GM21515 (cell line): ENCODE measurements at regions not wholly inside any gene's neighbourhood (a gene's known extent, or its start where the extent isn't known, plus 50 kb on each side); places are given as distances from the start of the nearest gene placed in this dataset.

Source experiments
- ATAC-seq: cut with Tn5 transposase; IDR thresholded peaks from one replicate; pipeline ENCODE4 v1.9.1; 2021; ENCODE audit not compliant: unreplicated experiment

GRCh38 chr18:77896586-77897252, 647.1 kb downstream of the GALR1 start:
- no peak for ATAC-seq

GRCh38 chr18:77897606-77898005, 648.0 kb downstream of the GALR1 start:
- ATAC-seq, result no peak

- ATAC-seq, result peak; percentile 99
Measured at GRCh38 chr18:77899972-77900754, 650.5 kb downstream of the GALR1 start.

GRCh38 chr18:77905011-77905410, 655.4 kb downstream of the GALR1 start:
- ATAC-seq, result no peak

GRCh38 chr18:77905449-77906055, 655.9 kb downstream of the GALR1 start:
- no peak for ATAC-seq

- ATAC-seq, result no peak
Measured at GRCh38 chr18:77906103-77906892, 656.6 kb downstream of the GALR1 start.

- no peak for ATAC-seq
Measured at GRCh38 chr18:77910347-77910746, 660.7 kb downstream of the GALR1 start.

GRCh38 chr18:77911971-77912605, 662.4 kb downstream of the GALR1 start:
- ATAC-seq, result no peak

- ATAC-seq, result no peak
Measured at GRCh38 chr18:77918730-77919129, 669.1 kb downstream of the GALR1 start.

- ATAC-seq, result no peak
Measured at GRCh38 chr18:77919923-77920322, 670.3 kb downstream of the GALR1 start.

GRCh38 chr18:77935342-77935741, 685.7 kb downstream of the GALR1 start:
- ATAC-seq, result no peak

- no peak for ATAC-seq
Measured at GRCh38 chr18:77940566-77940965, 690.9 kb downstream of the GALR1 start.

GRCh38 chr18:77944533-77944932, 694.9 kb downstream of the GALR1 start:
- no peak for ATAC-seq

- no peak for ATAC-seq
Measured at GRCh38 chr18:77948567-77948966, 698.9 kb downstream of the GALR1 start.

- no peak for ATAC-seq
Measured at GRCh38 chr18:77949355-77949973, 699.8 kb downstream of the GALR1 start.

- no peak for ATAC-seq
Measured at GRCh38 chr18:77959248-77959647, 709.6 kb downstream of the GALR1 start.

- no peak for ATAC-seq
Measured at GRCh38 chr18:77960791-77961410, 711.3 kb downstream of the GALR1 start.

GRCh38 chr18:77967071-77967470, 717.4 kb downstream of the GALR1 start:
- no peak for ATAC-seq

- ATAC-seq, result no peak
Measured at GRCh38 chr18:77967791-77968190, 718.1 kb downstream of the GALR1 start.

- ATAC-seq, result no peak
Measured at GRCh38 chr18:77969972-77970371, 720.3 kb downstream of the GALR1 start.
